AG08395 (cell line): ENCODE measurements at regions not wholly inside any gene's neighbourhood (a gene's known extent, or its start where the extent isn't known, plus 50 kb on each side); places are given as distances from the start of the nearest gene placed in this dataset.

Experiments used
- DNase-seq: peaks from one replicate; pipeline ENCODE4 v3.0.0; 2012; ENCODE audit warnings: mixed read lengths, low spot score

- no peak for DNase-seq
These were observed 76.6 kb upstream of the LMO1 start for GRCh38 chr11:8340296-8340695.

GRCh38 chr11:8339592-8340022 lies 75.9 kb upstream of the LMO1 start:
- no peak for DNase-seq

DNA sequence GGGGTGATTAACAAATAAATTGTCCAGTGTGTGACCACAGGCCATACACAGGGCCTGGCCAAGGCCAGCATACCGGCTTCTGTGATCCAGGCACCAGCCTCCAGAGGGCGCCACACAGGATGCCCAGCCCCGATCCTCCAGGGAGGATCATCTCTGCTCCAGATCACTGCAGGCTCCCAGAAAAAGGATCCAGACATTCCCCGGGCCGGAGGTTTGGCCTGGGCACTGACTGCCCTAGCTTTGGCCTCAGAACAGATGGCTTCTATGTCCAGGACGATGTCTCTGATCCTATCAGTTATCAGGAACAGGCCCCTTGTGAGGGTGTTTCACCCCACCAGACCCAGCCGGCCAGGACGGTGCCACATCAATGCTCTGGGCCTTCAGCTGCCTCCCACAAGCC lies 74.5 kb upstream of the LMO1 start:
- DNase-seq, result peak; percentile 65

- no peak for DNase-seq
These were observed 73.6 kb upstream of the LMO1 start for GRCh38 chr11:8337130-8337795.

GRCh38 chr11:8336356-8337129 lies 72.9 kb upstream of the LMO1 start:
- no peak for DNase-seq

DNA sequence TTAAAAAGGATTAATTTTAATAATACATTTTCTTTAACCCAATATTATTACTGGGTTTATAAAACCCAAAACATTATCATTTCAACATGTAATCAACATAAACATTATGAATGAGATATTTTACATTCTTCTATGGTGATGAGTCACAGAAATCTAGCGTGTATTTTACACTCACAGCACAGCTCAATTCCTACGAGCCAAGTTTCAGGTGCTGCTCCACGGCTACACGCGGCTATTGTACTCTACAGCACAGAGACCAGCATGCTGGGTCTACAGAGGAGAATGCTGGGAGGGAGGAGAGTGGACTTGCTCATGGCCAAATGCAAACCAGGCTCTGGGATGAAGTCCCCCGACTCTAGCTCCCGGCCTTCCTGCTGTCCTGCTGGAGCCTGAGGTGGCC lies 72.0 kb upstream of the LMO1 start:
- no peak for DNase-seq

DNA sequence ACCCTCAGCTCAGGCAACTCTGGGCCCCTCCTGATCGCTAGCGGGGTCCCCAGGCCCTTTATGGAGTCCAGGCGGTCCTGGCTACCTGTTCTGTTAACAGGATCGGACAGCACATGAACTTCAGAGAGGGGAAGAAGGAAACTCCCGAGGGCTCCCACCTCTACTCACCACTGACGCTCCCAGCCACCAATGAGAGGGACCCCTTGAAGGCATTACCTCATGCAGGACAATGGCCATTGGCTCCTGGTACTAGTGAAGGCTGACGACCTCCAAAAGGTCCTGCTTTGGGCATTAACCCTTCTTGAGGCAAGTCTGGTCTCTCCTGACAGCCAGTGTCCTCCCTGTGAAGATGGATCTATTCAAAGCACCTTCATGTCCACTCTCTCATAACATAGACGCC lies 71.5 kb upstream of the LMO1 start:
- DNase-seq, result no peak

DNA sequence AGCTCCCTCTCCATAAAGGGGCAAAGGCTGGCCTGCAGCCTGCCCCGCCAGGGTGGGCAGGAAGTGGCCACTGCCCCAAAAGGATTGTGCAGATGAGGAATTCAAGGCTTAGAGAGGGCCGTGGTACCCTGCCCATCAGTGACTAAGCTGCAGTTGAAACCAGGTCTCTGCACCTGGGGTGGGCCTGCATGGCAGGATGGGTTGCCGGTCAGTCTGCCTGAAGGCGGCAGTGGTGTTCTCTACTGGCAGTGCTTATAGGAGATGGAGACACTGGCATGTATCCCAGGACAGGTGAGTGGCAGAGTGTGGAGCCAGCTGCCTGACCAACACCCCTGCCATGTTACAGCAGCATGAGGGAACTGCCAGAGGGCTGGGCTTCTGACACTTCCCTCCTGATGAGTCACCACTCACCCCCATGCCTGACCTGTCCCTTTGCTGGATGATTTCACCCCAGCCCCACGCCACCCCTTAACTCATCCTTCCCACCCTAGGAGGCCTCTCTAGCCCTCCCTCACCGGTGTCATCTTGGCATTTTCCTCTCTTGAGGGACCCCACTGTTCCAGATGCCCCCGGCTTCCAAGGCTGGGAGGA lies 70.2 kb upstream of the LMO1 start:
- DNase-seq, result no peak

GRCh38 chr11:8333376-8333775 lies 69.7 kb upstream of the LMO1 start:
- no peak for DNase-seq

GRCh38 chr11:8332891-8333290 lies 69.2 kb upstream of the LMO1 start:
- DNase-seq, result no peak

GRCh38 chr11:8332196-8332595 lies 68.5 kb upstream of the LMO1 start:
- no peak for DNase-seq

DNA sequence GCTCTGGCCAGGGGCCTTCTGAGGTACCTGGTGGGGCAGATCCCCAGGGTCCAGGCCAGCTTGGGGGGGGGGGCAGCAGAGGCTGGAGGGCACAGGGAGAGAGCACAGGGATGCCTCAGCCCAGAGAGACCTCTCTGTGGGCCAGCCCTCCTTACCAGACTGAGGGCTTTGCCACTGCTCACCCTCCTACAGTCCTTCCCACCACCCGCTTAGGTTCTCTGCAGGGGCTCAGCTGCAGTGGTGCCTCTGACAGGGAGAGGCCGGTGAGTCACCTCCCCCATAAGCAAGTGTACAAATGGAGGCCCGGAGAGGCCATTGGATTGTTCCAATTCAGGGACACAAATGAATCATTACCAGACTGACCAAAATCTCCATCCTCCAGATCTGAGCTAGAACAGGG lies 68.1 kb upstream of the LMO1 start:
- DNase-seq, result no peak

DNA sequence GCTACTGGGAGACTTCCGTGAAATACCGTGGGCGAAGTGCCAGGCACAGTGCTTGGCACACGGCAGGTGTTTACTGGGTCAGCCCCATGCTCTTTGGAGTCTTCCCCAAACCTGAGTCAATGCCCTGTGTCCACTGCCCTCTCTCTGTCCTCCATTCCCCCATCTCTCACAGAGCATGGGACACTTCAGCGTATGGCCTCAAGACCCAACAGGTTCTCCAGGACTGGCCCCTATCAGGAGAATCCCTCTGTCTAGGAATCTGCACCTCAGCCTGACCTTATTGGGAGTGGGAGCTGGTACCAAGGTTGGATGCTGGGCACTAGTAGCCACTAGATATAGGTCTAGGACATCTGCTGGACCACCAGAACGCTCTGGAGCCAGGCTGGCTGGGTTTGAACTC lies 67.2 kb upstream of the LMO1 start:
- DNase-seq, result no peak

DNA sequence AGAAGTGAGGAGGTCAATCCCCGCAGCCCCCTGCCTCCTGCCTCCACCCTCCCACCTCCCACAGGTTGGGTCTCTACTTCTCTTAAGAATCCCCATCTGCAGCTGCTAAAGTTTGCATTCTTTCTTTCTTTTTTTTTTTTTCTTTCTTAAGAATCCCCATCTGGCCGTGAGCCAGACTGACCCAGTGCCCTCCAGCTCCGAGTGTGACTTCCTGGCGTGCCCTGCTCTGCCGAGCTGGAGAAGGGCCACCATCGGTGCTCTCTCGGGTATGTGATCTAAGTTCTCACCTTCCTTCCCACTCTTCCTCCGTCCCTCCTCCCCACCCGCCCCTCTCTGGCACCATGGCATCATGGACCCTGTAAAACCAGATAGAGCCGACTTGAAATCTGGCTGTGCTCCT lies 66.7 kb upstream of the LMO1 start:
- DNase-seq, result no peak

DNA sequence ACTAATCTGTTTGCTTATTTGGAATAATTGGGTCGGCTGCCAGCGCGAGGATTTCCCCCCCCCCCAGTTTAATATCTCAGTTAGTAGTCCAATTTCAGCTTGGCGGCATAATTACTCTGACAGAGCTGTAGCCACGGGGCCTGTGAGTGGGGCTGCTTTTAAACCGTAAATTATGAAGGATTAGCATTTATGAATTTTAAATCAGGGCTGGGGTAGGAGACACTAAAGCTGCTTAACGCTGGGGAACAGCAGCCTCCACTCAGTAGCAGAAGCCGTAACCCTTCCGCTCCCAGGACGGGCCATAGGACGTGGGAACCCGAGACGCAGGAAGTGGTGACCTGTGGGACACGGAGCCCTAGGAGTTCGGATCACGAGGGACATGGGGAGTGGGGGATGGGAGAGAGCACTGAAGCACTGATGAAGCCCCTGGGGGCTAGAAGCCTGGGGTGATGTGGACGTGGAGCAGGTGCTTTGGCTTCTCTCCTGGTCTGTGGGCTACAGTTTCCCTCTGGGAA lies 66.2 kb upstream of the LMO1 start:
- DNase-seq, result no peak

- no peak for DNase-seq
These were observed 65.7 kb upstream of the LMO1 start for GRCh38 chr11:8329336-8329735.

DNA sequence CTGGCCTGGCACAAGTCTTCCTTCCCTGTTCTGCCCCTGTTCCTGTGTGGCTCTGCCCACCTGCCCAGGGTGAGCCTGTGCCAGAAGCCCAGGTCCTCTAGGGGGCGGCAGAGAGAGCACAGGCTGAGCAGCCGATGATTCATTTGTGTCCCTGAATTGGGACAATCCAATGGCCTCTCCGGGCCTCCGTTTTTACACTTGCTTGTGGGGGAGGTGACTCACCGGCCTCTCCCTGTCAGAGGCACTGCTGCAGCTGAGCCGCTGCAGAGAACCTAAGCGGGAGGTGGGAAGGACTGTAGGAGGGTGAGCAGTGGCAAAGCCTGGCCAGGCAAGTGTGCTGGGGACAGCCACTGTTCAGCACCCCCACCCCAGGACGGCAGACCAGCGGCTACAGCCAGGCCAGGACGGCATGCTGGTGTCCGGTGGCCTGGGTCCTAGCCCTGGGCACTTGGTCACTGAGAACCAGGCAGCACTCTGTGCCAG lies 65.2 kb upstream of the LMO1 start:
- DNase-seq, result peak; percentile 92

GRCh38 chr11:8328231-8328794 lies 64.6 kb upstream of the LMO1 start:
- DNase-seq, result no peak

GRCh38 chr11:8327761-8328192 lies 64.1 kb upstream of the LMO1 start:
- no peak for DNase-seq

DNA sequence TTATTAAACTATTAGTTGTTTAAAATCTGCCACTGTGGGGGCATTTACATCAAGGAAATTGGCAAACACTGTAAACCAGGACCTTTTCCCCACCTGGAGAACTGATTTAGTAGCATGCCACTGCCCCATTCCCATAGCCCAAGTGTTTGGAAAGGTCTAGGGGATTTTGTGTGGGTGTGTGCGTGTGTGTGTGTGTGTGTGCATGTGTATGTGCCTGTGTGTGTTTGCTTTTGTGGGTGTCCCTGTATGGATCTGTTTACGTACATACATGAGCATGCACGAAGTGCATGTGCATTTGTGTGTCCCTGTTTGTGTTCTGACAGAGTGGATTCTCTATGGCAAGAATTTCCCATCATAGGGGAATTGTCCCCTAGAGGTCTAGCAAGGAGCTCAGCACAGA lies 62.7 kb upstream of the LMO1 start:
- no peak for DNase-seq

DNA sequence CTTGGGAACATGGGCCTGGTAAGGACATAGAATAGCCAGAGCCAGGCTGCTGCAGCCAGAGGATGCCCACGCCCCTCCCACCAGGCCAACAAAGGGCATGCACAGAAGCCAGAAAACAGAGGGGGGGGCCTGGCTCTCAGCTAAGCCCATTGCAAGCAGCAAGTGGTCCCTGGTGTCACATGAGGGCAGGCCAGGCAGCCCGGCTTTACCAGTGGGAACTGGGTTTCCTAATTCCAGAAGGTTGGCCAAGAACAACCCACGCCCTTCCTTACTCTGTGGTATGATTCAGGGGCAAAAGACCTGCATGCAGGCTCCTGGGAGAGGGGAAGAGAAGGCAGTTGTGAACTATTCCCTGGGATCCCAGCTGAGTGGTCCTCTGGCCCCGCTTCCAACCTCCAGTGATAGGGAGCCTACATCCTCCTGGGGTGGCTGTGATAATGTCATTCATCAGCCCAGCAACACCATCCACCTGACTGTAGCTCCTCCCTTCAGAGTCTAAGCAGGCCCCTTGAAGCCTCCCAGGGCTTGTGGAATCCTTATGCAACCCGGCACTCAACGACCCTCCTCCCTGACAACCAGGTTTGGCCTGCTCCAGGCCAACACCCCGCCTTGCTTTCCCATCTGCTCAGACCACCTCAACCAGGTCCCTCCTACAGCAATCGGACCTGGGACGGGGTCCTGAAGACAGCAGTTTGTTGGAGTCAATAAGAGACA lies 62.1 kb upstream of the LMO1 start:
- no peak for DNase-seq
